GM12892 (cell line): ENCODE measurements at regions not wholly inside any gene's neighbourhood (a gene's known extent, or its start where the extent isn't known, plus 50 kb on each side); places are given as distances from the start of the nearest gene placed in this dataset.

Experiments used
- POLR2A ChIP-seq: IDR thresholded peaks from 2 replicates; pipeline ENCODE4 v1.6.1; 2011; ENCODE audit warnings: low read depth, low read length, control low read depth
- POLR2AphosphoS5 ChIP-seq: IDR thresholded peaks from 2 replicates; pipeline ENCODE4 v1.6.1; 2011; ENCODE audit warnings: low read depth, low read length, control low read depth
- TAF1 ChIP-seq: IDR thresholded peaks from 2 replicates; pipeline ENCODE4 v1.6.1; 2011; ENCODE audit warnings: low read depth, mild to moderate bottlenecking, control low read depth, low read length, borderline replicate concordance

- TF ChIP-seq POLR2A: no peak
- no peak for TF ChIP-seq POLR2AphosphoS5
- TF ChIP-seq TAF1: no peak
These were observed 250.9 kb upstream of the SORCS1 start for GRCh38 chr10:107415446-107415845.
